Ishikawa (cell line): ENCODE measurements at regions not wholly inside any gene's neighbourhood (a gene's known extent, or its start where the extent isn't known, plus 50 kb on each side); places are given as distances from the start of the nearest gene placed in this dataset.

Experiments used
- CEBPB ChIP-seq: IDR thresholded peaks from 2 replicates; pipeline ENCODE4 v1.6.1; 2012
- MAX ChIP-seq: IDR thresholded peaks from 2 replicates; pipeline ENCODE4 v1.6.1; 2012
- RAD21 ChIP-seq: IDR thresholded peaks from 2 replicates; pipeline ENCODE4 v1.6.1; 2012; ENCODE audit warnings: low read depth
- TCF12 ChIP-seq: IDR thresholded peaks from 2 replicates; pipeline ENCODE4 v1.6.1; 2012; ENCODE audit warnings: low read depth

- TF ChIP-seq CEBPB (no peak), MAX (no peak), TCF12 (no peak), RAD21 (no peak)
Observed at GRCh38 chr14:62357362-62357761, 595.1 kb downstream of the SNAPC1 start.
